Mammary epithelial cell (primary cell): ENCODE measurements at regions not wholly inside any gene's neighbourhood (a gene's known extent, or its start where the extent isn't known, plus 50 kb on each side); places are given as distances from the start of the nearest gene placed in this dataset.

Experiments
- EZH2 ChIP-seq: IDR thresholded peaks from 2 replicates; pipeline ENCODE4 v1.6.1; 2012; ENCODE audit warnings: low read length, inconsistent platforms, borderline replicate concordance
- TF ChIP-seq, protein P1 (sequence below), 2 donors: IDR thresholded peaks in 1 of 2; conservative IDR thresholded peaks in 1 of 2; 2 replicates each; pipeline ENCODE4 v1.5.1; 2011 to 2012; ENCODE audit warnings: inconsistent platforms in 2 of 2, low read length in 2 of 2, mild to moderate bottlenecking in 2 of 2, control low read depth in 1 of 2, low read depth in 1 of 2; ENCODE audit not compliant: insufficient read depth in 1 of 2; ENCODE audit errors: extremely low read depth in 1 of 2

DNA sequence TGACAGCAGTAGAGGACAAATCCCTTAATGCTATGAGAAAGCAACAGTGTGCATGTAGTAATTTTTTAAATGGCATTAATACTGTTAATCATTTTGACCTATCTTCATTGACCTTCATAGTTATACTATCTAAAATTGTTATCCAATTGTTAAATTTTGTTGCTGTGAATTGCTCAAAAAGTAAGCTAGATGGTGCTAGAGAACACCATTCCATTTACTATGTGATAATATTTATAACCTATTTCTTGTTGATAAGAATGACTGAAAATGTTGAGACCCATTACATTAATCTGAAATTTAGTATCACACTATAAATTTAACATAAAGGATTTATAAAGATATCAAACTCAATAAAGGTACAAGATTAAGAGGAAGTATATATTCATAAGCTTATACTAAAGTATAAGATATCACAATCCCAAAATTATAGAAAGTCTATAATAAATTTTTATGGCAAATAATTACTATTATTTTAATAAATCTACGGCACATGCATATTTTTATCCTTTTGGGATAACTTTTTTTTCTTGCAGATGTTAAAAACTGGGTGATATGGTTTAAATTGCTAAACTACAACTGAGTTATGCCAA is 1573.3 kb downstream of the PCDH9 start:
- TF ChIP-seq, protein P1, sequence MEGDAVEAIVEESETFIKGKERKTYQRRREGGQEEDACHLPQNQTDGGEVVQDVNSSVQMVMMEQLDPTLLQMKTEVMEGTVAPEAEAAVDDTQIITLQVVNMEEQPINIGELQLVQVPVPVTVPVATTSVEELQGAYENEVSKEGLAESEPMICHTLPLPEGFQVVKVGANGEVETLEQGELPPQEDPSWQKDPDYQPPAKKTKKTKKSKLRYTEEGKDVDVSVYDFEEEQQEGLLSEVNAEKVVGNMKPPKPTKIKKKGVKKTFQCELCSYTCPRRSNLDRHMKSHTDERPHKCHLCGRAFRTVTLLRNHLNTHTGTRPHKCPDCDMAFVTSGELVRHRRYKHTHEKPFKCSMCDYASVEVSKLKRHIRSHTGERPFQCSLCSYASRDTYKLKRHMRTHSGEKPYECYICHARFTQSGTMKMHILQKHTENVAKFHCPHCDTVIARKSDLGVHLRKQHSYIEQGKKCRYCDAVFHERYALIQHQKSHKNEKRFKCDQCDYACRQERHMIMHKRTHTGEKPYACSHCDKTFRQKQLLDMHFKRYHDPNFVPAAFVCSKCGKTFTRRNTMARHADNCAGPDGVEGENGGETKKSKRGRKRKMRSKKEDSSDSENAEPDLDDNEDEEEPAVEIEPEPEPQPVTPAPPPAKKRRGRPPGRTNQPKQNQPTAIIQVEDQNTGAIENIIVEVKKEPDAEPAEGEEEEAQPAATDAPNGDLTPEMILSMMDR (conservative IDR thresholded peaks at IDR 0.05 in 1 of 2, IDR thresholded peaks at IDR 0.05 in 1 of 2; ENCODE audit: extremely low read depth in 1 of 2, insufficient read depth in 1 of 2, low read depth in 1 of 2, low read length in 2 of 2), result peak; percentile 46 to 60
- no peak for TF ChIP-seq EZH2
